GM12864 (cell line): ENCODE measurements at regions not wholly inside any gene's neighbourhood (a gene's known extent, or its start where the extent isn't known, plus 50 kb on each side); places are given as distances from the start of the nearest gene placed in this dataset.

Source experiments
- DNase-seq: peaks from one replicate; pipeline ENCODE4 v3.0.0-alpha.2; 2011; ENCODE audit warnings: low read depth
- H3K4me3 ChIP-seq: 2 replicates; pipeline ENCODE4 v1.5.1; 2011; ENCODE audit warnings: mild to moderate bottlenecking, low read depth, low read length, control low read depth
- CTCF ChIP-seq: IDR thresholded peaks from 2 replicates; pipeline ENCODE4 v1.5.1; 2011; ENCODE audit warnings: low read depth, mild to moderate bottlenecking, moderate library complexity, low read length, control low read depth, inconsistent platforms; ENCODE audit errors: missing control alignments

GRCh38 chr2:217033186-217033585 is 173.3 kb upstream of the TNP1 start:
- no peak for DNase-seq
- H3K4me3 ChIP-seq = no peak overlapping the region
- no peak for TF ChIP-seq CTCF

- no peak for DNase-seq
- H3K4me3 ChIP-seq = no peak overlapping the region
- no peak for TF ChIP-seq CTCF
Measured at GRCh38 chr2:217031445-217031844, 171.6 kb upstream of the TNP1 start.

GRCh38 chr2:217030081-217030480 is 170.2 kb upstream of the TNP1 start:
- DNase-seq = no peak
- H3K4me3 ChIP-seq = no peak overlapping the region
- no peak for TF ChIP-seq CTCF

GRCh38 chr2:217028128-217028527 is 168.3 kb upstream of the TNP1 start:
- no peak overlapping the region for H3K4me3 ChIP-seq
- DNase-seq = no peak
- TF ChIP-seq CTCF = no peak

GRCh38 chr2:217027414-217027813 is 167.6 kb upstream of the TNP1 start:
- no peak overlapping the region for H3K4me3 ChIP-seq
- TF ChIP-seq CTCF = no peak
- no peak for DNase-seq

- no peak for DNase-seq
- no peak for TF ChIP-seq CTCF
- no peak overlapping the region for H3K4me3 ChIP-seq
Measured at GRCh38 chr2:217026569-217026968, 166.7 kb upstream of the TNP1 start.

GRCh38 chr2:217026161-217026560 is 166.3 kb upstream of the TNP1 start:
- no peak overlapping the region for H3K4me3 ChIP-seq
- DNase-seq = no peak
- TF ChIP-seq CTCF = no peak
